C4-2B (cell line): ENCODE measurements at regions not wholly inside any gene's neighbourhood (a gene's known extent, or its start where the extent isn't known, plus 50 kb on each side); places are given as distances from the start of the nearest gene placed in this dataset.

Experiments used
- H3K27ac ChIP-seq: fragments of 450-650 bp; 2 replicates; pipeline ENCODE4 v1.5.1; 2017
- CTCF ChIP-seq: fragments of 450-650 bp; conservative IDR thresholded peaks from 2 replicates; pipeline ENCODE4 v1.5.1; 2017; ENCODE audit warnings: mild to moderate bottlenecking
- ZFX ChIP-seq: fragments of 450-650 bp; IDR thresholded peaks from 2 replicates; pipeline ENCODE4 v1.6.1; 2017

GRCh38 chr6:95420792-95421191 lies 156.5 kb upstream of the MANEA start:
- H3K27ac ChIP-seq, result no peak overlapping the region
- TF ChIP-seq ZFX, result no peak
- no peak for TF ChIP-seq CTCF

DNA sequence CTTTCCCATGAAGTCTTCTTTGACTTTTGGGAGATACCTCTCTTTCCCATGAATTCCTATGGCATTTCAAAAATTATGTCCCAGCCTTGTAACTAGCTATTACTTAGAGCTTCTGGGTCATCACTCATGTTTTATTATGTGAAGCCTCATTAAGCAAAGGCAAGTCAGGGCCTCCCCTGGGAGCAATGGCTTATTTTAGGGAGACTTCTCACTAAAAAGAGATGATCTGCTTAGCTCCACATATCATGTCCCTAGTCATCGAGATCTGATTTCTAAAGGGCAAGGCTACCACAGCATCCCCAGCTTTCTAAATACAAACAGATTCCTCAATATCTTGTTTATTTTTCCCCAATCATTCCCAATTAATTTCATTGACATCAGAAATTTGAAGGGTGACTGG lies 154.0 kb upstream of the MANEA start:
- no peak overlapping the region for H3K27ac ChIP-seq

DNA sequence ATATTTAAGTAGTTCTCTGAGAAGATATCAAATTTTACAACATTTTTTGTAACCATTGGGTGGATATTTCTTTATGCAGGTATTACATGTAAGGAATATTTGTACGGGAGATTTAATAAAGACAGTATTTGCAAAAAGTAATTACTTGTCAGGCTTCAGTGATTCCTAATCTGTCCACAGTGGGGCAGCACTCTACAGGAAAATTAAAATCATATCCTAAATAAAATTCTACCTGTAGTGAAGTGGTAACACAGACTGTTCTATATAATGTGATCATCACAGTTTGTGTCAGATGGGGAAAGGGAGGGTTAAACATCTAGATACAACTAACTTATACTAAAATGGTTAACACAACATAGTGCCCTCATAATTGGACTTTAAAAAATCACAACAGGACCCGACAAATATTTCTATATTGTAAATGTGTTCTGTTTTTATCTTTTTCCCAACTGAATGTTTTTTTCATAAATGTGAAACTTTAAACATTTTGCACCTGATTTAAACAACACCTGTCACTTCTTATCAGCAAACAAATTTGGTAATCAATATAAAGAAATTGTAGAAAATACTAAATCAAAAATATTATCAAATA lies 145.6 kb upstream of the MANEA start:
- TF ChIP-seq ZFX, result no peak
- TF ChIP-seq CTCF, result peak; percentile 78

More for the DNA sequence above, 154.0 kb upstream of the MANEA start:
- TF ChIP-seq ZFX (no peak), CTCF (no peak)

DNA sequence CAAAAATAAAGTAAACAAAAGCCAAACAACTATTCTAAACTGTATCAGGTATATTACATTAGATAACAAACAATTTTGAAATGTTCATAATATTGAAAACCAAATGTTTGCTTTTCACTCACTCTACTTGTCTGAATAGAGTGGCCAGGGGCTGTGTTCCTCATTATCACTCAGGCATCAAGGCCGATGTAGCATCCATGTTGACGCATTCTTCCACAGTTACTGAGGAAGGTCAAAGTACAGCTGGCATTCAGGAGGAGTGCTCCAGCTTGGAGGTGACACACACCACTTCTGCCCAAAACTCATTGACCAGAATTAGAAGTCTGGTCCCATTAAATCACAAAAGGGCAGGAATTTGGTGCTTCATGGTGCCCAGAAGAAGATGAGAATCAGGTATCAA lies 137.6 kb upstream of the MANEA start:
- H3K27ac ChIP-seq, result no peak overlapping the region
- TF ChIP-seq CTCF (no peak), ZFX (no peak)

More for the DNA sequence above, 145.6 kb upstream of the MANEA start:
- H3K27ac ChIP-seq, result no peak overlapping the region

DNA sequence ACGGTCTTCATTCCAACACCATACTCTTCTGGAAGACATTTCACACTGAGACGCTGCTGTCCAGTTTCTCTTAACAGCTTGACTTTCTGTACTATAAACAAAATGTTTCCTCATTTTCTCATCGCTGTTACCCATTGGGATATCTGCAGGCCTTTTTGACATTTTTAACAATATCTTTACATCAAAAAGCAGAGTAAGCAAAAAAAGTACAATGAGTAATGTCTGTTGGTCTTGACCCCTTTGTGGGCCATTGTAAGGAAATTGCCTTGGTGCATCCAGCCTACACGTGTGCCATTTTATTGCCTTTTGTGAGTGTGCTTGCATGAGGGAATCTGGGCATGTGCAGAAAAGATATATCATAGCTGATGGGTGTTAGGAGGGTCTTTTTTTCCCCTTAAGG lies 129.1 kb upstream of the MANEA start:
- TF ChIP-seq ZFX, result no peak
- no peak for TF ChIP-seq CTCF
- H3K27ac ChIP-seq, result no peak overlapping the region

DNA sequence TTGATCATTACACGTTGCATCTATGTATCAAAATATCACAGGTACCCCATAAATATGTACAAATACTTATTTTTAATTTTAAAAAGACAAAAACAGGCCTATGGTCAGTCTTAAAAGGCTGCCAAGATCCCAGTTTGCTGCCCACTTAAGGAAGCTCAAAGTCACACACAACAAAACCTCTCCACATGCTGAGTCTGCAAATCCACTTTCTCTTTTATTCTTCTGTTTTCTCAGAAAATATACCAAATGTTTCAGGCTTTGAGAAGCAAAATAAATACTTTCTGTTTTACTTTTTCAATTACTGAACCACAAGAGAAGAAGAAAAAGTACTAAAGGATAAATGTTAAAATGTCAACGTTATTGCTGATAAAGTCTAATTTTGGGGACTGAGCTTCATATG lies 107.8 kb upstream of the MANEA start:
- no peak overlapping the region for H3K27ac ChIP-seq
- TF ChIP-seq ZFX (no peak), CTCF (no peak)

GRCh38 chr6:95478941-95479340 lies 98.4 kb upstream of the MANEA start:
- TF ChIP-seq ZFX, result no peak
- no peak for TF ChIP-seq CTCF
- H3K27ac ChIP-seq, result no peak overlapping the region
